K562 (cell line): ENCODE measurements at regions not wholly inside any gene's neighbourhood (a gene's known extent, or its start where the extent isn't known, plus 50 kb on each side); places are given as distances from the start of the nearest gene placed in this dataset.

Experiments used
- ZNF3 ChIP-seq: fragments of 250-450 bp; sonication (Bioruptor Pico); IDR thresholded peaks from 2 replicates; pipeline ENCODE4 v1.5.0; 2021; ENCODE audit warnings: mild to moderate bottlenecking, moderate library complexity
- TF ChIP-seq, protein P1 (sequence below): fragments of 250-450 bp; sonication (Bioruptor Pico); IDR thresholded peaks from 2 replicates; pipeline ENCODE4 v1.5.0; 2020; ENCODE audit warnings: mild to moderate bottlenecking

DNA sequence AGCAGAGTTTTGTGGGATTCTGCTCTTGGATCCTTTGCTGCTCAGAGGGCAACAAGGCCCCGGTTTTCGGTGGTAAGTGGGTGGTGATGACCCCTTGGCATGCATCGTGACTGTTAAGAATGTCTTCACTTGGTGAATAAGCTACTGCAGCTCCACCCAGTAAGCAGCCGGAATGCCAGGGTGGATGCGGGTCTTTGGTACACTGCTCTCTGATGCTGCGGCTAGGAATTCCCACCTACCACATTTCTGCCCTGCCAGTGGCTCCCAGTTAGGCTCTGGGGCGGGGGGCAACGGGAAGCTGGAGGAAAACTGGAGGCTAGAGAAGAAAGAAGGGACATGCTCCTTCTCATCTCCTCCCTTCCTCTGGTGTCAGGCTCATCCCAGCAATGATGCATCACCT lies 180.4 kb upstream of the GALNT2 start:
- no peak for TF ChIP-seq ZNF3 (CRISPR knock-in tag)
- TF ChIP-seq, protein P1, sequence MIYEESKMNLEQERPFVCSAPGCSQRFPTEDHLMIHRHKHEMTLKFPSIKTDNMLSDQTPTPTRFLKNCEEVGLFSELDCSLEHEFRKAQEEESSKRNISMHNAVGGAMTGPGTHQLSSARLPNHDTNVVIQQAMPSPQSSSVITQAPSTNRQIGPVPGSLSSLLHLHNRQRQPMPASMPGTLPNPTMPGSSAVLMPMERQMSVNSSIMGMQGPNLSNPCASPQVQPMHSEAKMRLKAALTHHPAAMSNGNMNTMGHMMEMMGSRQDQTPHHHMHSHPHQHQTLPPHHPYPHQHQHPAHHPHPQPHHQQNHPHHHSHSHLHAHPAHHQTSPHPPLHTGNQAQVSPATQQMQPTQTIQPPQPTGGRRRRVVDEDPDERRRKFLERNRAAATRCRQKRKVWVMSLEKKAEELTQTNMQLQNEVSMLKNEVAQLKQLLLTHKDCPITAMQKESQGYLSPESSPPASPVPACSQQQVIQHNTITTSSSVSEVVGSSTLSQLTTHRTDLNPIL (CRISPR knock-in tag), result no peak
